Endothelial cell of umbilical vein (primary cell): ENCODE measurements at regions not wholly inside any gene's neighbourhood (a gene's known extent, or its start where the extent isn't known, plus 50 kb on each side); places are given as distances from the start of the nearest gene placed in this dataset.

Experiments used
- CTCF ChIP-seq, 2 donors: IDR thresholded peaks; 1 replicate in 1 of 2; 2 replicates in 1 of 2; pipeline ENCODE4 v1.5.1; 2011; ENCODE audit warnings: low read length in 2 of 2, mild to moderate bottlenecking in 2 of 2, moderate library complexity in 2 of 2, control low read depth in 1 of 2, inconsistent platforms in 1 of 2, low read depth in 1 of 2; ENCODE audit not compliant: insufficient read depth in 1 of 2; ENCODE audit errors: extremely low read depth in 1 of 2
- MYC ChIP-seq: IDR thresholded peaks from one replicate; pipeline ENCODE4 v1.6.1; 2011; ENCODE audit warnings: mild to moderate bottlenecking, low read depth, low read length

- TF ChIP-seq CTCF (IDR thresholded peaks at IDR 0.05; ENCODE audit: extremely low read depth in 1 of 2, insufficient read depth in 1 of 2, low read depth in 1 of 2, low read length in 2 of 2) (no peak), MYC (no peak)
These were observed 745.3 kb upstream of the RAG2 start for GRCh38 chr11:37343290-37343689.
